ENCODE measurements at regions not wholly inside any gene's neighbourhood (a gene's known extent, or its start where the extent isn't known, plus 50 kb on each side); places are given as distances from the start of the nearest gene placed in this dataset.
"Not testable (repeated sequence)": the region's sequence is repeated elsewhere in the genome, so short reads cannot be mapped to it uniquely, and the experiment has no call there.

DNA sequence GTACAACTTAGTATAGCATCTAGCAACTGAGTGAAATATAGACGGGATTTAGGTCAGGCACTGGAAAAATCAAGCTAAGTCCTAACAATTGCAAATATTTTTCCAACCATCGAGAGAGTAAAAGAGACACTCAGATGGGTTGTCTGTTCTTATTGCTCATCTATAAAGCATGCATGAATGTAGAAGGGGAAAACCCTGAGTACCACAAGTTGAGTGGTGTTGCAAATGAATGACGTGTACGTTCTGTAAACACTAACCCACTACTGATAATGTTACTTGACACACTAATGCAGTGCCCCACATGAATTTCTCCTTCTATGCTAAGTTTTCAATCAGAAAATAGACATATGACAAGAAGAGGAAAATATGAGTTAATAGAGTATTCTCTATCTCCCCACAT lies 211.2 kb downstream of the COX18 start:
- Histone ChIP-seq H3K4me3 (ENCODE audit: insufficient read depth, low read depth, low read length) (no peak overlapping the region), H3K27ac (ENCODE audit: insufficient read depth, low read depth, low read length, poor library complexity, severe bottlenecking) (no peak overlapping the region), H3K4me1 (ENCODE audit: control insufficient read depth, insufficient read depth, low read length) (no peaks in the 10 kb centered on the region), H3K27me3 (ENCODE audit: control insufficient read depth, insufficient read depth, low read length, poor library complexity, severe bottlenecking) (no peaks in the 10 kb centered on the region), H3K9me3 (ENCODE audit: control insufficient read depth, low read length) (no peaks in the 10 kb centered on the region), H3K36me3 (ENCODE audit: control insufficient read depth, insufficient read depth, low read length) (no peaks in the 10 kb centered on the region)
- 95 to 96% methylated on average over 4 of the region's 4 CpGs for WGBS, 2 experiments

DNA sequence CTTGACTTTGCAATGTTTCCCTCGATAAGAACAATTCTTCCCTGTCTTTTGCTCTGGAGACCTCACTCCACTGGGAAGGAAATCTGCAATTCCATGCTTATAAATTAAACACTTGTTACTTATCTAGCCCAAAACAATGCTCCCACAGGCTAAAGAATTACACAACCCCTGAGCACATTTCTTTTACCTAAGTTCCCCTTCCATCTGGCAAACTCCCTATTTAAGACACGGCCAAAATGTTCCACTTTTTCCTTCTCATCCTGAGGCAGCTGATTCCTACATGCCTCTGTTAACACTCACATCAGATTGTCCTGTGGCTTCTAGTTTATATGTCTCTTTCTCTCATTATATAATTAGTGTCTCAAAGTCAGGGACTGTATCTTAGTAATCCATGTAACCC lies 211.7 kb downstream of the COX18 start:
- Histone ChIP-seq H3K27ac (ENCODE audit: insufficient read depth, low read depth, low read length, poor library complexity, severe bottlenecking) (no peak overlapping the region), H3K27me3 (ENCODE audit: control insufficient read depth, insufficient read depth, low read length, poor library complexity, severe bottlenecking) (no peaks in the 10 kb centered on the region), H3K36me3 (ENCODE audit: control insufficient read depth, insufficient read depth, low read length) (no peaks in the 10 kb centered on the region), H3K4me1 (ENCODE audit: control insufficient read depth, insufficient read depth, low read length) (no peaks in the 10 kb centered on the region), H3K4me3 (ENCODE audit: insufficient read depth, low read depth, low read length) (no peak overlapping the region), H3K9me3 (ENCODE audit: control insufficient read depth, low read length) (no peaks in the 10 kb centered on the region)
- WGBS, 2 experiments, result 45 to 49% methylated on average over 2 of the region's 2 CpGs

DNA sequence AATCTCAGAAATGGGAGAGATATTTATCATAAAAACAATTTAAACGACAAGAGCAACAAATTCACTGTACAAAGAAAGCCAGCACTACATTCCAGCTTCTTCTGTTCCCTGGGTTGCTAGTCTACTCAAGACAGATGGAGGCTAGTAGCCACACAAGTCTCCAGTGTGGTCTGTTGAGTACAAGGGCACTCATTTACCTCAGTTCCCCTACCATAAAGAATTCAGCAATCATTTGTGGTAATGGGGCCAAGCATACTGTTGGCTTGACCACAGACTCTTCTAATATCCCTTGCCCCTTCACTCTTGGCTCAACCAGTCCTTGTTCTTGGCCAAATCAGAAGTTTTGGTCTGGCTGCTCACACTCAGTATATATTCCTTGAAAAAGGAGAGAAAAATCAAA lies 212.3 kb downstream of the COX18 start:
- H3K36me3 ChIP-seq (ENCODE audit: control insufficient read depth, insufficient read depth, low read length), result no peaks in the 10 kb centered on the region
- no peaks in the 10 kb centered on the region for H3K4me1 ChIP-seq (ENCODE audit: control insufficient read depth, insufficient read depth, low read length)
- no peaks in the 10 kb centered on the region for H3K27me3 ChIP-seq (ENCODE audit: control insufficient read depth, insufficient read depth, low read length, poor library complexity, severe bottlenecking)
- WGBS, 2 experiments, result 35 to 44% methylated on average over 1 of the region's 1 CpG
- H3K9me3 ChIP-seq (ENCODE audit: control insufficient read depth, low read length), result no peaks in the 10 kb centered on the region
- H3K27ac ChIP-seq (ENCODE audit: insufficient read depth, low read depth, low read length, poor library complexity, severe bottlenecking), result no peak overlapping the region
- no peak overlapping the region for H3K4me3 ChIP-seq (ENCODE audit: insufficient read depth, low read depth, low read length)

DNA sequence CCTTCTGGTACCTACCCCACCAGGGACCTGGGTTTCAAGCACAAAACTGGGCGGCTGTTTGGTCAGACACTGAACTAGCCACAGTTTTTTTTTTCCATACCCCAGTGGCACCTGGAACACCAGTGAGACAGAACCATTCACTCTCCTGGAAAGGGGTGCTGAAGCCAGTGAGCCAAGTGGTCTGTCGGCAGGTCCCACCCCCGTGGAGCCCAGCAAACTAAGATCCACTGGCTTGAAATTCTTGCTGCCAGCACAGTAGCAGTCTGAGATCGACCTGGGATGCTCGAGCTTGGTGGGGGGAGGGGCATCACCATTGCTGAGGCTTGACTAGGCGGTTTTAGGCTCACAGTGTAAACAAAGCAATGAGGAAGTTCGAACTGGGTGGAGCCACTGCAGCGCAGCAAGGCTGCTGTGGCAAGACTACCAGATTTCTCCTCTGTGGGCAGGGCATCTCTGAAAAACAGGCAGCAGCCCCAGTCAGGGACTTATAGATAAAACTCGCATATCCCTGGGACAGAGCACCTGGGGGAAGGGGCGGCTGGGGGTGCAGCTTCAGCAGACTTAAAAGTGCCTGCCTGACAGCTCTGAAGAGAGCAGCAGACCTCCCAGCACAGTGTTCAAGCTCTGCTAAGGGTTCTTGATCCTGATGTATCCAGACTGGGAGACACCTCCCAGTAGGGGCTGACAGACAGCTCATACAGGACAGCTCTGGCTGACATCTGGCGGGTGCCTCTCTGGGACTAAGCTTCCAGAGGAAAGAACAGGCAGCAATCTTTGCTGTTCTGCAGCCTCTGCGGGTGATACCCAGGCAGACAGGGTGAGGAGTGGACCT lies 223.0 kb downstream of the COX18 start:
- Histone ChIP-seq H3K9me3 (ENCODE audit: control insufficient read depth, low read length) (no peaks in the 10 kb centered on the region), H3K36me3 (ENCODE audit: control insufficient read depth, insufficient read depth, low read length) (no peaks in the 10 kb centered on the region), H3K4me1 (ENCODE audit: control insufficient read depth, insufficient read depth, low read length) (no peaks in the 10 kb centered on the region), H3K27me3 (ENCODE audit: control insufficient read depth, insufficient read depth, low read length, poor library complexity, severe bottlenecking) (no peaks in the 10 kb centered on the region), H3K4me3 (ENCODE audit: insufficient read depth, low read depth, low read length) (no peak overlapping the region), H3K27ac (ENCODE audit: insufficient read depth, low read depth, low read length, poor library complexity, severe bottlenecking) (no peak overlapping the region)
- WGBS, 2 experiments, result 46 to 51% methylated on average over 12 of the region's 12 CpGs

DNA sequence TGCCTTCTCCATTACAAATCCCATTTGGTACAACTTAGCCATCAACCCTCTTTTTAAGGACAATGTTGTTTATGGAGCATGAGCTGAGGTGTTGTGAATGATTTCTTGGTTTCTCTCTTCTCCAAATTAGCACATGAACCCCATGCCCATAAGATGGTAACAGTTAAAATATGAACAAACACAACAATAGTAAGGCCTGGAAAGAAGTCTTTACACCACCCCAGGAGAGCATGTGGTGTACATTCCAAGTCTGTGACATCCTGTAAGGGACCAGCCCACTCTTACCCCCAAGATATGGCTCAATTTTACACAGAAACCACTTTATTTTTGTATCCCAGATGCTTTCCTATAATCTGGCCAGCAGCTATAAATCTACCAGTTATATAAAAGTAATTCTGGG lies 226.1 kb downstream of the COX18 start:
- H3K4me3 ChIP-seq (ENCODE audit: insufficient read depth, low read depth, low read length), result no peak overlapping the region
- H3K9me3 ChIP-seq (ENCODE audit: control insufficient read depth, low read length), result no peaks in the 10 kb centered on the region
- H3K4me1 ChIP-seq (ENCODE audit: control insufficient read depth, insufficient read depth, low read length), result no peaks in the 10 kb centered on the region
- H3K27ac ChIP-seq (ENCODE audit: insufficient read depth, low read depth, low read length, poor library complexity, severe bottlenecking), result no peak overlapping the region
- H3K36me3 ChIP-seq (ENCODE audit: control insufficient read depth, insufficient read depth, low read length), result no peaks in the 10 kb centered on the region
- no peaks in the 10 kb centered on the region for H3K27me3 ChIP-seq (ENCODE audit: control insufficient read depth, insufficient read depth, low read length, poor library complexity, severe bottlenecking)

DNA sequence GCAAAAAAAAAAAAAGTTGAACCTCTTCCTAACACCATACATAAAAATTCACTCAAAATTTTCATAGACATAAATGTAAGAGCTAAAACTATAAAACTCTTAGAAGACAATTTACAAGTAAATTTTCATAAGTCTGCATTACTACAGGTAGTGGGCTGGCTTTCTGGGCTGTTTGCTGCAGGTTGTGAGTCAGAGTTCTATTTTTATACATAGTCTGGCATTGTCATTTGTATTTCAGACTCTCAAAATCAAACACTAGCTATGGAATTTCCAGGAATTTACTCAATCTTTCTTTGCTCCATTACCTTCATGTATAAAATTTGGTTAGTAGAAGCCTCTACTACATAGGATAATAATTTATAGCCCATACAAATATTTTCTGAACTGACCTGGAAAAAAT lies 227.2 kb downstream of the COX18 start:
- Histone ChIP-seq H3K27me3 (ENCODE audit: control insufficient read depth, insufficient read depth, low read length, poor library complexity, severe bottlenecking) (no peaks in the 10 kb centered on the region), H3K4me3 (ENCODE audit: insufficient read depth, low read depth, low read length) (no peak overlapping the region), H3K27ac (ENCODE audit: insufficient read depth, low read depth, low read length, poor library complexity, severe bottlenecking) (no peak overlapping the region), H3K36me3 (ENCODE audit: control insufficient read depth, insufficient read depth, low read length) (no peaks in the 10 kb centered on the region), H3K4me1 (ENCODE audit: control insufficient read depth, insufficient read depth, low read length) (no peaks in the 10 kb centered on the region), H3K9me3 (ENCODE audit: control insufficient read depth, low read length) (no peaks in the 10 kb centered on the region)

DNA sequence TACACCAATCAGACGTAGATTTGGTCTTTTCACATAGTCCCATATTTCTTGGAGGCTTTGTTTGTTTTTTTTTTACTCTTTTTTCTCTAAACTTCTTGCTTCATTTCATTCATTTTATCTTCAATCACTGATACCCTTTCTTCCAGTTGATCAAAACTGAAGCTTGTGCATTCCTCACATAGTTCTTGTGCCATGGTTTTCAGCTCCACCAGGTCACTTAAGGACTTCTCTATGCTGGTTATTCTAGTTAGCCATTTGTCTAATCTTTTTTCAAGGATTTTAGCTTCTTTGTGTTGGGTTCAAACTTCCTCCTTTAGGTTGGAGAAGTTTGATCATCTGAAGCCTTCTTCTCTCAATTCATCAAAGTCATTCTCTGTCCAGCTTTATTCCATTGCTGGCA lies 229.3 kb downstream of the COX18 start:
- H3K36me3 ChIP-seq (ENCODE audit: control insufficient read depth, insufficient read depth, low read length); H3K27me3 ChIP-seq (ENCODE audit: control insufficient read depth, insufficient read depth, low read length, poor library complexity, severe bottlenecking); H3K9me3 ChIP-seq (ENCODE audit: control insufficient read depth, low read length); H3K4me1 ChIP-seq (ENCODE audit: control insufficient read depth, insufficient read depth, low read length); H3K27ac ChIP-seq (ENCODE audit: insufficient read depth, low read depth, low read length, poor library complexity, severe bottlenecking); H3K4me3 ChIP-seq (ENCODE audit: insufficient read depth, low read depth, low read length): not testable (repeated sequence)
- WGBS, 2 experiments, result 71 to 100% methylated on average over 1 of the region's 1 CpG

DNA sequence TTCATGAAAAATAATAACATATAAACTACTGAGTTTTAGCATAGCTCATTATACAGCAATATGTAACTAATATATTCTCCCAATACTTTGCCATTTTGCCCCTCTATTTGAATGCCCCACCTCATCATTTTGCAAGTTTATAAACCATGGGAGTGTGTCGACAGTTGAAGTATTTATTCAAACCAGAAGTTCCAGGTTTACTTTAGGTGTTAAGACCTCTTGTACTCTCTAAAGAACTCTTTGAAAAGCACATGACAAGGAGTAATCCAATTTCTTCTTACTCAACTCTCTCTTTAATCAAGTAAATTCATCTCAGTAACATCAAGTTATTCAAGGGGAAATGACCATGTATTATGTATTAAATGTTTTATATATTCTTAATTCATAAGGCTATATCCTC lies 240.7 kb downstream of the COX18 start:
- 94 to 100% methylated on average over 1 of the region's 1 CpG for WGBS, 2 experiments
- Histone ChIP-seq H3K27me3 (ENCODE audit: control insufficient read depth, insufficient read depth, low read length, poor library complexity, severe bottlenecking) (no peaks in the 10 kb centered on the region), H3K36me3 (ENCODE audit: control insufficient read depth, insufficient read depth, low read length) (no peaks in the 10 kb centered on the region), H3K4me3 (ENCODE audit: insufficient read depth, low read depth, low read length) (no peak overlapping the region), H3K27ac (ENCODE audit: insufficient read depth, low read depth, low read length, poor library complexity, severe bottlenecking) (no peak overlapping the region), H3K9me3 (ENCODE audit: control insufficient read depth, low read length) (peaks cover 3% of the 10 kb centered on the region), H3K4me1 (ENCODE audit: control insufficient read depth, insufficient read depth, low read length) (no peaks in the 10 kb centered on the region)

DNA sequence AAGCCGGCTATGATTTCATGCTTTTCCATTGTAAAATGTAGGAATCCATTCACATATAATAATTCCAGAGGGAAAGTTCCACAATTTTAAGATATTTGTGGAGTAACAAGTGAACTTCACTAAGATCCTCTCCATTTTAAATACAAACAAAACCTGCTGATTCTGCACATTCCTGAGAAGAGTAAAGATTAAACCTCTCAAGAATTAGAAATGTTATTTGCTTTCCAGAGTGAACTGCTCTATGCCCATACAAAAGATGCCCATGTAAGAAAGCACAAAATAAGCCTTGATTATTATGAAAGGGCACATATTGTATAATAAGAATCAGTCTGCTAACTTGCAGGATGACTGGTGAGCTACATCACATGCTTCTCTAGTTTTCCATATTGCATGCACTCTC lies 241.5 kb downstream of the COX18 start:
- WGBS, 2 experiments, result 100% methylated on average over 1 of the region's 1 CpG; no CpG with 5 or more reads in 1 of the 2 experiments
- Histone ChIP-seq H3K4me3 (ENCODE audit: insufficient read depth, low read depth, low read length) (no peak overlapping the region), H3K36me3 (ENCODE audit: control insufficient read depth, insufficient read depth, low read length) (no peaks in the 10 kb centered on the region), H3K4me1 (ENCODE audit: control insufficient read depth, insufficient read depth, low read length) (no peaks in the 10 kb centered on the region), H3K27ac (ENCODE audit: insufficient read depth, low read depth, low read length, poor library complexity, severe bottlenecking) (no peak overlapping the region), H3K27me3 (ENCODE audit: control insufficient read depth, insufficient read depth, low read length, poor library complexity, severe bottlenecking) (no peaks in the 10 kb centered on the region), H3K9me3 (ENCODE audit: control insufficient read depth, low read length) (peaks cover under 1% of the 10 kb centered on the region)

DNA sequence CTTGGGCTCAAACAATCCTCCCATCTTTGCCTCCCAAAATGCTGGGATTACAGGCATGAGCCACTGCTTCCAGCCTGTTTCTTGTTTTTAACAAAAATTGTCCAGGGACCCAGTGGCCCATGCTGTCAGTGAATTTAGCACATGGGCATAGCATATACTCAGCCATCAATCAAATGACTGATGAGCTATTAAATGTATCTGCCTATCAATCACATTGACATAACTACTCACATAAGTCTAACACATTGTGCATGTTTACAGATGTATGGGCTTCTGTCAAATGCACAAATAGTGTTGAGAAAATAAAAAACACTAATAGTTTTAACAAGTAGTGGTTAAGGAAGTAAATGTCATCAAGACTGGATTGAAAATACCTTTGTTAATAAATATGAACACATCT lies 249.4 kb downstream of the COX18 start:
- no peaks in the 10 kb centered on the region for H3K9me3 ChIP-seq (ENCODE audit: control insufficient read depth, low read length)
- no peak overlapping the region for H3K4me3 ChIP-seq (ENCODE audit: insufficient read depth, low read depth, low read length)
- no peaks in the 10 kb centered on the region for H3K27me3 ChIP-seq (ENCODE audit: control insufficient read depth, insufficient read depth, low read length, poor library complexity, severe bottlenecking)
- no peak overlapping the region for H3K27ac ChIP-seq (ENCODE audit: insufficient read depth, low read depth, low read length, poor library complexity, severe bottlenecking)
- H3K36me3 ChIP-seq (ENCODE audit: control insufficient read depth, insufficient read depth, low read length), result no peaks in the 10 kb centered on the region
- no peaks in the 10 kb centered on the region for H3K4me1 ChIP-seq (ENCODE audit: control insufficient read depth, insufficient read depth, low read length)

DNA sequence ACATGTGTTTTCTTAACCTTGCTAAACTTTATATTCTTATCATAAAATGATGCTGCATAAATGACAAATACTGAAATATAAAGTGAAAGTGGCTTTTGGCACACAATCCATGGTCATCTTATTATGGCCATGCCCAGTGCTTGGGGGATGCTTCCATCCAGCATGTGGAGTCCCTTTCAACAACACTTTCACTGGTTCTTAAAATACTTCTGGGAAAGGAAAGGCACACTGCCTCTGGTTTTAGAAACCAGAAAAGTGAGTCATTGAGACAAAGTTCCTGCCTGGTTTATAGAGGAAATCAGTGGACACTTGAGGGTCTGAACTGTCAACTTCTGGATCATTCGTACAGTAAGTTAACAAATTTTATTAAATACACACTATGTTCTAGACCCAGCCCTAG lies 248.0 kb upstream of the ADAMTS3 start:
- Histone ChIP-seq H3K27ac (ENCODE audit: insufficient read depth, low read depth, low read length, poor library complexity, severe bottlenecking) (no peak overlapping the region), H3K36me3 (ENCODE audit: control insufficient read depth, insufficient read depth, low read length) (no peaks in the 10 kb centered on the region), H3K27me3 (ENCODE audit: control insufficient read depth, insufficient read depth, low read length, poor library complexity, severe bottlenecking) (no peaks in the 10 kb centered on the region), H3K9me3 (ENCODE audit: control insufficient read depth, low read length) (peaks cover 3% of the 10 kb centered on the region), H3K4me1 (ENCODE audit: control insufficient read depth, insufficient read depth, low read length) (no peaks in the 10 kb centered on the region), H3K4me3 (ENCODE audit: insufficient read depth, low read depth, low read length) (no peak overlapping the region)
- WGBS, 2 experiments, result 90% methylated on average over 1 of the region's 1 CpG; no CpG with 5 or more reads in 1 of the 2 experiments

All from ectodermal cell (in vitro differentiated cells).